B cell (primary cell): ENCODE measurements at regions not wholly inside any gene's neighbourhood (a gene's known extent, or its start where the extent isn't known, plus 50 kb on each side); places are given as distances from the start of the nearest gene placed in this dataset.

Experiments used
- EZH2 ChIP-seq: IDR thresholded peaks from 2 replicates; pipeline ENCODE4 v1.6.1; 2012; ENCODE audit warnings: borderline replicate concordance, low read depth, mild to moderate bottlenecking, moderate library complexity, low read length; ENCODE audit not compliant: insufficient read depth, poor library complexity, severe bottlenecking
- TF ChIP-seq, protein P1 (sequence below): fragments of 200-600 bp; IDR thresholded peaks from one replicate; pipeline ENCODE4 v1.8.0; 2022; ENCODE audit warnings: antibody characterized with exemption, mild to moderate bottlenecking

DNA sequence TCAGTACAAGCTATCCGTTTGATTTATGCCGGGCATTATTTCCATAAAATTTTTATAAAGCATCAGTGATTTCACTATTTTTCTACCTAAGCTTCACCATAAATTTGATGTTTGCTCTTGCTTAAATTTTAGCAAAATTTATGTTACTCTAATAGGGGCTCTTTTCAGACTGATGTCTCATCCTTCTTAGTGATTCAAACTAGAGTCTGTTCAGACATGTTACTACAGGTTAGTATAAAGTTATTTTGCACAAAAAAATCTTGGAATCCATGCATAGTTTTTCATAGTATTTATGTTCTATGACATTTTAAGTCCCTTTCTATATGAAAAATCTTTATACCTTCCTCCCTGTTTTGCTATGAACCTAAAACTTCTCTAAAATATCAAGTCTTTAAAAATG, 1151.9 kb downstream of the SLITRK5 start:
- TF ChIP-seq, protein P1, sequence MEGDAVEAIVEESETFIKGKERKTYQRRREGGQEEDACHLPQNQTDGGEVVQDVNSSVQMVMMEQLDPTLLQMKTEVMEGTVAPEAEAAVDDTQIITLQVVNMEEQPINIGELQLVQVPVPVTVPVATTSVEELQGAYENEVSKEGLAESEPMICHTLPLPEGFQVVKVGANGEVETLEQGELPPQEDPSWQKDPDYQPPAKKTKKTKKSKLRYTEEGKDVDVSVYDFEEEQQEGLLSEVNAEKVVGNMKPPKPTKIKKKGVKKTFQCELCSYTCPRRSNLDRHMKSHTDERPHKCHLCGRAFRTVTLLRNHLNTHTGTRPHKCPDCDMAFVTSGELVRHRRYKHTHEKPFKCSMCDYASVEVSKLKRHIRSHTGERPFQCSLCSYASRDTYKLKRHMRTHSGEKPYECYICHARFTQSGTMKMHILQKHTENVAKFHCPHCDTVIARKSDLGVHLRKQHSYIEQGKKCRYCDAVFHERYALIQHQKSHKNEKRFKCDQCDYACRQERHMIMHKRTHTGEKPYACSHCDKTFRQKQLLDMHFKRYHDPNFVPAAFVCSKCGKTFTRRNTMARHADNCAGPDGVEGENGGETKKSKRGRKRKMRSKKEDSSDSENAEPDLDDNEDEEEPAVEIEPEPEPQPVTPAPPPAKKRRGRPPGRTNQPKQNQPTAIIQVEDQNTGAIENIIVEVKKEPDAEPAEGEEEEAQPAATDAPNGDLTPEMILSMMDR: no peak
- no peak for TF ChIP-seq EZH2
